Hepatocyte (in vitro differentiated cells): ENCODE measurements at regions not wholly inside any gene's neighbourhood (a gene's known extent, or its start where the extent isn't known, plus 50 kb on each side); places are given as distances from the start of the nearest gene placed in this dataset.

ENCODE experiments used
- DNase-seq: peaks from one replicate; pipeline ENCODE4 v3.0.0-alpha.2; 2016; ENCODE audit warnings: low spot score
- H2AFZ ChIP-seq: fragments of 200-600 bp; sonication (generic); 2 replicates; pipeline ENCODE4 v1.6.0; 2016; ENCODE audit warnings: antibody characterized with exemption, mild to moderate bottlenecking
- H3K27ac ChIP-seq: fragments of 200-600 bp; sonication (generic); 2 replicates; pipeline ENCODE4 v1.5.1; 2016; ENCODE audit warnings: mild to moderate bottlenecking
- H3K27me3 ChIP-seq: fragments of 200-600 bp; sonication (generic); 2 replicates; pipeline ENCODE4 v1.6.1; 2016
- H3K36me3 ChIP-seq: fragments of 200-600 bp; sonication (generic); replicated peaks from 2 replicates; pipeline ENCODE4 v1.5.1; 2016; ENCODE audit warnings: low read depth; ENCODE audit not compliant: insufficient read depth
- H3K4me1 ChIP-seq: fragments of 200-600 bp; sonication (generic); 2 replicates; pipeline ENCODE4 v1.5.1; 2016; ENCODE audit warnings: mild to moderate bottlenecking, moderate library complexity; ENCODE audit not compliant: insufficient read depth
- H3K4me2 ChIP-seq: fragments of 200-600 bp; sonication (generic); 2 replicates; pipeline ENCODE4 v1.6.0; 2016
- H3K4me3 ChIP-seq: fragments of 200-600 bp; sonication (generic); 2 replicates; pipeline ENCODE4 v1.5.1; 2016; ENCODE audit warnings: mild to moderate bottlenecking
- H3K79me2 ChIP-seq: fragments of 200-600 bp; sonication (generic); 2 replicates; pipeline ENCODE4 v1.6.0; 2017; ENCODE audit warnings: mild to moderate bottlenecking
- H3K9me2 ChIP-seq: fragments of 200-600 bp; sonication (generic); replicated peaks from 2 replicates; pipeline ENCODE4 v1.6.0; 2017; ENCODE audit warnings: mild to moderate bottlenecking; ENCODE audit not compliant: insufficient read depth
- H3K9me3 ChIP-seq: fragments of 200-600 bp; sonication (generic); 2 replicates; pipeline ENCODE4 v1.5.1; 2016; ENCODE audit warnings: low read depth, mild to moderate bottlenecking
- H4K20me1 ChIP-seq: fragments of 200-600 bp; sonication (generic); 2 replicates; pipeline ENCODE4 v1.6.0; 2016; ENCODE audit warnings: mild to moderate bottlenecking; ENCODE audit not compliant: insufficient read depth, poor library complexity, severe bottlenecking
- CTCF ChIP-seq: fragments of 200-600 bp; sonication (generic); IDR thresholded peaks from 2 replicates; pipeline ENCODE4 v1.5.1; 2016; ENCODE audit warnings: antibody characterized with exemption, mild to moderate bottlenecking; ENCODE audit not compliant: poor library complexity
- EZH2 ChIP-seq: fragments of 200-600 bp; sonication (generic); IDR thresholded peaks from 2 replicates; pipeline ENCODE4 v1.6.1; 2016; ENCODE audit warnings: antibody characterized with exemption, mild to moderate bottlenecking, borderline replicate concordance
- EZH2phosphoT487 ChIP-seq: fragments of 200-600 bp; sonication (generic); IDR thresholded peaks from one replicate; pipeline ENCODE4 v1.6.1; 2018; ENCODE audit warnings: antibody characterized with exemption, mild to moderate bottlenecking, low read depth, moderate library complexity; ENCODE audit not compliant: unreplicated experiment, severe bottlenecking
- WGBS: methylation state at CpG from one replicate; pipeline ENCODE4 v1.1.6; 2016; ENCODE audit warnings: low lambda C conversion rate; ENCODE audit errors: missing lambda C conversion rate; 5-methylcytosine and 5-hydroxymethylcytosine counted together

- TF ChIP-seq EZH2phosphoT487 (no peak), CTCF (no peak), EZH2 (no peak)
- Histone ChIP-seq H3K27ac (no peak overlapping the region), H3K79me2 (no peaks in the 10 kb centered on the region), H3K9me3 (no peaks in the 10 kb centered on the region), H3K4me2 (no peak overlapping the region), H3K9me2 (no peaks in the 10 kb centered on the region), H3K4me1 (peaks cover 5% of the 10 kb centered on the region), H3K36me3 (no peaks in the 10 kb centered on the region), H2AFZ (no peak overlapping the region), H3K27me3 (no peaks in the 10 kb centered on the region), H4K20me1 (no peaks in the 10 kb centered on the region), H3K4me3 (no peak overlapping the region)
- no peak for DNase-seq
- 92% methylated on average over 1 of the region's 1 CpG for WGBS
Observed at GRCh38 chrX:43317378-43317777, 338.7 kb upstream of the MAOA start.

- no peak overlapping the region for H3K4me3 ChIP-seq
- H3K27me3 ChIP-seq = no peaks in the 10 kb centered on the region
- no peaks in the 10 kb centered on the region for H3K4me1 ChIP-seq
- no peaks in the 10 kb centered on the region for H3K79me2 ChIP-seq
- H3K36me3 ChIP-seq = no peaks in the 10 kb centered on the region
- H3K9me2 ChIP-seq = no peaks in the 10 kb centered on the region
- DNase-seq = peak; percentile 8
- H3K9me3 ChIP-seq = peaks cover 14% of the 10 kb centered on the region
- H3K4me2 ChIP-seq = no peak overlapping the region
- TF ChIP-seq EZH2phosphoT487 (no peak), EZH2 (no peak), CTCF (no peak)
- H4K20me1 ChIP-seq = no peaks in the 10 kb centered on the region
- H2AFZ ChIP-seq = no peak overlapping the region
- 56% methylated on average over 9 of the region's 9 CpGs for WGBS
- H3K27ac ChIP-seq = peak overlapping the region; percentile 30
Observed at GRCh38 chrX:43328358-43328946, 327.6 kb upstream of the MAOA start.

- 96% methylated on average over 1 of the region's 1 CpG for WGBS
- TF ChIP-seq CTCF = peak; percentile 37
- TF ChIP-seq EZH2phosphoT487 = no peak
- TF ChIP-seq EZH2 = no peak
- no peaks in the 10 kb centered on the region for H3K9me2 ChIP-seq
- no peaks in the 10 kb centered on the region for H3K4me1 ChIP-seq
- no peak overlapping the region for H2AFZ ChIP-seq
- DNase-seq = no peak
- H3K36me3 ChIP-seq = no peaks in the 10 kb centered on the region
- H3K4me2 ChIP-seq = no peak overlapping the region
- H4K20me1 ChIP-seq = no peaks in the 10 kb centered on the region
- no peak overlapping the region for H3K27ac ChIP-seq
- H3K79me2 ChIP-seq = no peaks in the 10 kb centered on the region
- H3K9me3 ChIP-seq = no peaks in the 10 kb centered on the region
- no peak overlapping the region for H3K4me3 ChIP-seq
- no peaks in the 10 kb centered on the region for H3K27me3 ChIP-seq
Observed at GRCh38 chrX:43333543-43333942, 322.6 kb upstream of the MAOA start.

- no peak overlapping the region for H3K27ac ChIP-seq
- no peak for TF ChIP-seq CTCF
- TF ChIP-seq EZH2 = no peak
- TF ChIP-seq EZH2phosphoT487 = no peak
- H3K27me3 ChIP-seq = no peaks in the 10 kb centered on the region
- no peak for DNase-seq
- no peaks in the 10 kb centered on the region for H3K36me3 ChIP-seq
- H3K4me2 ChIP-seq = no peak overlapping the region
- no peak overlapping the region for H3K4me3 ChIP-seq
- no peaks in the 10 kb centered on the region for H3K9me2 ChIP-seq
- no peaks in the 10 kb centered on the region for H4K20me1 ChIP-seq
- no peak overlapping the region for H2AFZ ChIP-seq
- no peaks in the 10 kb centered on the region for H3K79me2 ChIP-seq
- no peaks in the 10 kb centered on the region for H3K4me1 ChIP-seq
- 88% methylated on average over 2 of the region's 2 CpGs for WGBS
- H3K9me3 ChIP-seq = no peaks in the 10 kb centered on the region
Observed at GRCh38 chrX:43345166-43345565, 310.9 kb upstream of the MAOA start.
